ENCODE measurements at regions not wholly inside any gene's neighbourhood (a gene's known extent, or its start where the extent isn't known, plus 50 kb on each side); places are given as distances from the start of the nearest gene placed in this dataset.

DNA sequence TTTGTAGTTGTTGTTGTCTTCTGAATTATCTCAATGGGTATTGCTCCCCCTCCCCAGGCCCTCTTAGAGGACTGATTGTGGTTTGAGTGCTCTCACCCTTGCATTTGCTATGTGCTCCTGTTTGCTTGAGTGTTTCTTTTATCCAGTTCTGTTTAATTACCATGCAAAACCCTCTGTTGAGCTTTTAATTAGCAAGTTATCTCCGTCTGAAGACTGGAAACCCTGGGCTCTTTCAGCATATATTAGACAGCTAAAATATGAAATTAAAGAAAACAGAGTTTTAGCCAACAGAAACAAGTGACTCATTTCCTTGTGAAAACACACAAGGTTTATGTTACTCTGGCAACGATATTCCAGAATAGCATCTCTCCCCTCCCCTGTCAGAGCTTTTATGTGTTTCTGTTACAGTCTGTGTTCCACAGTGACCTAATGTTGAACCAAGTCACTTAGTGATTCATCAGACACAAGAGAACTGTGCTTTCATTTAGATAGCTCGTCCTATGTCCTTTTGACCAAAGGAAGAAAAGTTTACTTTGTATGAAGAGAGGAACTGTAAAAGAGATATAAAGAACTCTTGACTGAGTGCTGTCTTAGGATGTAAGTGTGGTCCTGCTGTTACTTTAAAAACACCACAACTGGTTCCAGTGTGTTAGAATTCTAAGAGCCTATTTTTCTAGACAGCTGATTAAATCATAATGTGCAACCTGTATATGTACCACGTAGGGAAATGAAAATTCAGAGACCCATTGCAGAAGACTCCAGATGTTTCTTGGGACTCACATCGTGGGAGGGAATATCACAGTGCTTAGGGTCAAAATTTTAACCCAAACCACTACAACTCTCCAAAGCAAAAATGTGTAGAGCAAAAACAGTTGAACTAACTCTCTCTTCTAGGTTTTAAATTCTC lies 172.8 kb upstream of the RBMS1 start:
- peak; percentile 94 for FAIRE-seq
- TF ChIP-seq, protein P1, sequence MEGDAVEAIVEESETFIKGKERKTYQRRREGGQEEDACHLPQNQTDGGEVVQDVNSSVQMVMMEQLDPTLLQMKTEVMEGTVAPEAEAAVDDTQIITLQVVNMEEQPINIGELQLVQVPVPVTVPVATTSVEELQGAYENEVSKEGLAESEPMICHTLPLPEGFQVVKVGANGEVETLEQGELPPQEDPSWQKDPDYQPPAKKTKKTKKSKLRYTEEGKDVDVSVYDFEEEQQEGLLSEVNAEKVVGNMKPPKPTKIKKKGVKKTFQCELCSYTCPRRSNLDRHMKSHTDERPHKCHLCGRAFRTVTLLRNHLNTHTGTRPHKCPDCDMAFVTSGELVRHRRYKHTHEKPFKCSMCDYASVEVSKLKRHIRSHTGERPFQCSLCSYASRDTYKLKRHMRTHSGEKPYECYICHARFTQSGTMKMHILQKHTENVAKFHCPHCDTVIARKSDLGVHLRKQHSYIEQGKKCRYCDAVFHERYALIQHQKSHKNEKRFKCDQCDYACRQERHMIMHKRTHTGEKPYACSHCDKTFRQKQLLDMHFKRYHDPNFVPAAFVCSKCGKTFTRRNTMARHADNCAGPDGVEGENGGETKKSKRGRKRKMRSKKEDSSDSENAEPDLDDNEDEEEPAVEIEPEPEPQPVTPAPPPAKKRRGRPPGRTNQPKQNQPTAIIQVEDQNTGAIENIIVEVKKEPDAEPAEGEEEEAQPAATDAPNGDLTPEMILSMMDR (IDR thresholded peaks at IDR 0.05; ENCODE audit: borderline replicate concordance, extremely low read depth, insufficient read depth): no peak
- H3K27ac ChIP-seq (ENCODE audit: low read depth in 2 of 2, low read length in 2 of 2): peak overlapping the region; percentile 59 to 63

DNA sequence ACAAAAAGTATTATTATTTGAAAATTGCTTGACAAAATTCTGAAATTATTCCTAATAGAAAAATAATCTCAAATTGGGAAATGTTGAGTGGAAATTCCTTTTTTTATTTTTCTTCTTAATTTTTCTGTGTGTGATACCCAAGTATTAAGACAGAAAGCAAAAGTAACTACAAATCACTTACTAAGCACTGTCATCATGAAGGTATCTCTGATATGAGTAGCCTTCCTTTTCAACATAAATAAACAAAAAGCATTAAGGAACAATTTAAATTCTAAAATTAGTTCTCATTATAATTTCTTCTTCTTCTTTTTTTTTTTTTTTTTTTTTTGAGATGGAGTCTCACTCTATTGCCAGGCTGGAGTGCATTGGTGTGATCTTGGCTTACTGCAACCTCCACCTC lies 174.2 kb upstream of the RBMS1 start:
- no peaks in the 10 kb centered on the region for H3K36me3 ChIP-seq (ENCODE audit: control insufficient read depth in 2 of 3, insufficient read depth in 3 of 3, low read length in 3 of 3)
- TF ChIP-seq, protein P1 (IDR thresholded peaks at IDR 0.05; ENCODE audit: borderline replicate concordance, extremely low read depth, insufficient read depth): no peak
- no peaks in the 10 kb centered on the region for H3K9me3 ChIP-seq (ENCODE audit: control insufficient read depth in 2 of 3, insufficient read depth in 1 of 3, low read length in 3 of 3)
- H3K4me1 ChIP-seq (ENCODE audit: control insufficient read depth in 2 of 3, insufficient read depth in 2 of 3, low read depth in 1 of 3, low read length in 3 of 3): peaks cover 0 to 4% (median 0%) of the 10 kb centered on the region in 3 donors
- no peak overlapping the region for H3K9ac ChIP-seq (ENCODE audit: low read length in 3 of 3)
- intact Hi-C loops (cut with DNase I): no loop called here
- H3K4me3 ChIP-seq (ENCODE audit: low read length in 3 of 3): no peak overlapping the region
- H3K27ac ChIP-seq (ENCODE audit: low read depth in 2 of 2, low read length in 2 of 2): no peak overlapping the region
- H3K27me3 ChIP-seq (ENCODE audit: control insufficient read depth, insufficient read depth, low read length): no peaks in the 10 kb centered on the region
- DNase-seq: no peak
- FAIRE-seq: no peak

More for the DNA sequence above, 172.8 kb upstream of the RBMS1 start:
- H3K9ac ChIP-seq (ENCODE audit: low read length in 3 of 3): peak overlapping the region in 1 of 3 donors; percentile 51
- H3K36me3 ChIP-seq (ENCODE audit: control insufficient read depth in 2 of 3, insufficient read depth in 3 of 3, low read length in 3 of 3): no peaks in the 10 kb centered on the region
- H3K9me3 ChIP-seq (ENCODE audit: control insufficient read depth in 2 of 3, insufficient read depth in 1 of 3, low read length in 3 of 3): no peaks in the 10 kb centered on the region
- intact Hi-C loops (cut with DNase I): no loop called here
- H3K4me3 ChIP-seq (ENCODE audit: low read length in 3 of 3): no peak overlapping the region
- H3K27me3 ChIP-seq (ENCODE audit: control insufficient read depth, insufficient read depth, low read length): no peaks in the 10 kb centered on the region
- DNase-seq: peak in 3 of 5 donors; percentile 28 to 96 (median 90)
- H3K4me1 ChIP-seq (ENCODE audit: control insufficient read depth in 2 of 3, insufficient read depth in 2 of 3, low read depth in 1 of 3, low read length in 3 of 3): peaks cover 0 to 4% (median 0%) of the 10 kb centered on the region in 3 donors

- FAIRE-seq: no peak
Measured at GRCh38 chr2:160670618-160671017, 177.0 kb upstream of the RBMS1 start.

More at GRCh38 chr2:160670618-160671017, 177.0 kb upstream of the RBMS1 start:
- no peak for DNase-seq
- no peak overlapping the region for H3K4me3 ChIP-seq (ENCODE audit: low read length in 3 of 3)
- TF ChIP-seq, protein P1 (IDR thresholded peaks at IDR 0.05; ENCODE audit: borderline replicate concordance, extremely low read depth, insufficient read depth): no peak
- H3K27ac ChIP-seq (ENCODE audit: low read depth in 2 of 2, low read length in 2 of 2): no peak overlapping the region
- no peaks in the 10 kb centered on the region for H3K27me3 ChIP-seq (ENCODE audit: control insufficient read depth, insufficient read depth, low read length)
- H3K4me1 ChIP-seq (ENCODE audit: control insufficient read depth in 2 of 3, insufficient read depth in 2 of 3, low read depth in 1 of 3, low read length in 3 of 3): peaks cover 0 to 4% (median 0%) of the 10 kb centered on the region in 3 donors
- intact Hi-C loops (cut with DNase I): no loop called here
- H3K9ac ChIP-seq (ENCODE audit: low read length in 3 of 3): no peak overlapping the region
- peaks cover 0 to 8% (median 0%) of the 10 kb centered on the region in 3 donors for H3K9me3 ChIP-seq (ENCODE audit: control insufficient read depth in 2 of 3, insufficient read depth in 1 of 3, low read length in 3 of 3)
- no peaks in the 10 kb centered on the region for H3K36me3 ChIP-seq (ENCODE audit: control insufficient read depth in 2 of 3, insufficient read depth in 3 of 3, low read length in 3 of 3)
